D721Med (cell line): ENCODE measurements at regions not wholly inside any gene's neighbourhood (a gene's known extent, or its start where the extent isn't known, plus 50 kb on each side); places are given as distances from the start of the nearest gene placed in this dataset.

Experiments used
- DNase-seq: peaks from one replicate; pipeline ENCODE4 v3.0.0; 2011; ENCODE audit warnings: low spot score; ENCODE audit not compliant: insufficient read length
- FAIRE-seq: peaks from 2 replicates; lab custom pipeline; 2011; peaks lifted over from hg19 to GRCh38; lab: Jason Lieb, UNC
- TF ChIP-seq, protein P1 (sequence below): IDR thresholded peaks from 2 replicates; pipeline ENCODE4 v1.5.1; 2012; ENCODE audit warnings: mild to moderate bottlenecking, control low read depth; ENCODE audit not compliant: insufficient read depth; ENCODE audit errors: missing control alignments

DNA sequence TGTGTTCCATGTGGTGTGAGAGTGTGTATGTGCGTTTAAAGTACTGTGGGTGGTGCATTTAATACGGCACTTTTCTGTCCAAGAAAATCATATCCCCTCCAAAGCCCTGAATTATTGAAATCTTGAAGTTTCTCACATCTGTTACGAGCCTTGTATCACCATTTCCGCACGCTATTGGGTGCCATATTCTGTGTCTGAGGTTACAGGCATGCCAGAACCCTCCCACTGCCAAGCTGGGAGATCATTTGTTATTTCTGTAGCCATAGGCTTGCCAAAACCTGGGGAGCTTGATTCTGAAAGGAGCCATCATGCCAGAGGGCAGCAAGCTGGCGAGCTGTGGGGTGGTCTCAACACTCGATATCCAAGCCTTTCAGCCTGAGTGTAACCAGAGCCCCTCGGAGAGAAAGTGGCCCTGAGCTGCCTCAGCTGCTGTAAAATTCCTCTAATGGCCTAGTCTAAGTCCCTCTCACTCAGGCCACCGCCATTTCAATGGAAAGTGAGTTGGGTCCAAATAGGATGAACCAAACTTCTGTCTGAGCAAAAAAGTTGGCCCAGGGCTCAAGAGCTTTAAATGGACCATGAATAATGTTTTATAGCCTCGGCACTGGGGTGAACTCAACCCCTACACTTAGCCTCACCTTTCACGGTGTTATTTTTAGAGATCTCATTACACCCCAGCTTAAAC lies 298.4 kb upstream of the DUSP10 start:
- DNase-seq (no peak), FAIRE-seq (no peak)
- TF ChIP-seq, protein P1, sequence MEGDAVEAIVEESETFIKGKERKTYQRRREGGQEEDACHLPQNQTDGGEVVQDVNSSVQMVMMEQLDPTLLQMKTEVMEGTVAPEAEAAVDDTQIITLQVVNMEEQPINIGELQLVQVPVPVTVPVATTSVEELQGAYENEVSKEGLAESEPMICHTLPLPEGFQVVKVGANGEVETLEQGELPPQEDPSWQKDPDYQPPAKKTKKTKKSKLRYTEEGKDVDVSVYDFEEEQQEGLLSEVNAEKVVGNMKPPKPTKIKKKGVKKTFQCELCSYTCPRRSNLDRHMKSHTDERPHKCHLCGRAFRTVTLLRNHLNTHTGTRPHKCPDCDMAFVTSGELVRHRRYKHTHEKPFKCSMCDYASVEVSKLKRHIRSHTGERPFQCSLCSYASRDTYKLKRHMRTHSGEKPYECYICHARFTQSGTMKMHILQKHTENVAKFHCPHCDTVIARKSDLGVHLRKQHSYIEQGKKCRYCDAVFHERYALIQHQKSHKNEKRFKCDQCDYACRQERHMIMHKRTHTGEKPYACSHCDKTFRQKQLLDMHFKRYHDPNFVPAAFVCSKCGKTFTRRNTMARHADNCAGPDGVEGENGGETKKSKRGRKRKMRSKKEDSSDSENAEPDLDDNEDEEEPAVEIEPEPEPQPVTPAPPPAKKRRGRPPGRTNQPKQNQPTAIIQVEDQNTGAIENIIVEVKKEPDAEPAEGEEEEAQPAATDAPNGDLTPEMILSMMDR, result no peak

DNA sequence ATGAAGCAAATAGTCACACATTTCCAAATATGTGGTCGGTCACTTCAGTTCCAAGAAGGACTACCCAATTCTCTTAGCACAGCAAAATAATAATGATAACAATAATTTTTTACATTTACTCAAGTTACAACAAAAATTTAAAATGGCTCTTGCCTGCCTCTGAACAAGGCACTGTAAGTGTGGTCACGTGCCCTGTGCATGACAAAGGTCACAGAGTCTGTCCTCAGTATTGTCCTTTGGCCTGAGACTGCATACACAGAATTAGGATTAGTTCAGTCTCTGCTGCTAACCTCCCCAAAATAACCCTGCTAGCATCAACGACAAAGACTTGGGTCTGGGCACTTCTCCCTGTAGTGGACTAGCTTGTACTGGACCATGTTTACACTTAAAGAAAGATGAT lies 297.1 kb upstream of the DUSP10 start:
- TF ChIP-seq, protein P1, result no peak
- DNase-seq (no peak), FAIRE-seq (no peak)

- FAIRE-seq, result no peak
- DNase-seq, result no peak
- TF ChIP-seq, protein P1, result no peak
Measured at GRCh38 chr1:222037720-222038119, 295.8 kb upstream of the DUSP10 start.

- DNase-seq, result no peak
- no peak for FAIRE-seq
- TF ChIP-seq, protein P1, result no peak
Measured at GRCh38 chr1:222034790-222035189, 292.9 kb upstream of the DUSP10 start.

- TF ChIP-seq, protein P1, result no peak
- FAIRE-seq, result no peak
- no peak for DNase-seq
Measured at GRCh38 chr1:222033450-222033849, 291.6 kb upstream of the DUSP10 start.

GRCh38 chr1:222031318-222031717 lies 289.4 kb upstream of the DUSP10 start:
- FAIRE-seq, result no peak
- DNase-seq, result no peak
- TF ChIP-seq, protein P1, result no peak

DNA sequence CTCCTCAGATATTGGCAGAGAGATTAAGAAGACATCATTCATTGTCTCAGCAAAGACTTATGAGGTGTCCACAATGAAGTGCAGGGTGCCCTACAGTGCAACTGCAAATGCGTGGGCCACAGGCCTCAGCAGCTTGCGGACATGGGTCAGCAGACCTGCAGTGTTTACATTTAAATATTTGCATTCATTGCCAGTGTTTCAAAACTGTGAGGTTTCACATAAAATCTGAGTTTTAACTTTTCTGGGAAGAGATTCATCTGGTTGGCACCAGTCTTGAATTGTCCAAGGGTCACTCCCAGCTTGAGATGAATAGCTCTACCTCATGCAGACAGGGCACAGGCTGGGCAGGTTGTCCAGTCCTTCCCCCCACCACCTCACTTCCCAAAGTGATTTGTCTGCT lies 286.8 kb upstream of the DUSP10 start:
- TF ChIP-seq, protein P1, result no peak
- FAIRE-seq, result no peak
- DNase-seq, result no peak
